GM12873 (cell line): ENCODE measurements at regions not wholly inside any gene's neighbourhood (a gene's known extent, or its start where the extent isn't known, plus 50 kb on each side); places are given as distances from the start of the nearest gene placed in this dataset.

Experiments used
- CTCF ChIP-seq: IDR thresholded peaks from 2 replicates; pipeline ENCODE4 v1.5.1; 2012; ENCODE audit warnings: low read depth, mild to moderate bottlenecking, moderate library complexity, low read length, control low read depth; ENCODE audit not compliant: insufficient read depth; ENCODE audit errors: missing control alignments

GRCh38 chr4:65845199-65845773 lies 175.0 kb upstream of the EPHA5 start:
- TF ChIP-seq CTCF: no peak

- no peak for TF ChIP-seq CTCF
These were observed 169.1 kb upstream of the EPHA5 start for GRCh38 chr4:65839164-65839931.

GRCh38 chr4:65834707-65835106 lies 164.4 kb upstream of the EPHA5 start:
- TF ChIP-seq CTCF: no peak

- no peak for TF ChIP-seq CTCF
These were observed 161.5 kb upstream of the EPHA5 start for GRCh38 chr4:65831828-65832227.

- no peak for TF ChIP-seq CTCF
These were observed 154.9 kb upstream of the EPHA5 start for GRCh38 chr4:65825116-65825753.

- no peak for TF ChIP-seq CTCF
These were observed 148.9 kb upstream of the EPHA5 start for GRCh38 chr4:65819192-65819591.

- TF ChIP-seq CTCF: no peak
These were observed 135.6 kb upstream of the EPHA5 start for GRCh38 chr4:65805936-65806335.
